Kidney (tissue), 13 donors: ENCODE measurements at regions not wholly inside any gene's neighbourhood (a gene's known extent, or its start where the extent isn't known, plus 50 kb on each side); places are given as distances from the start of the nearest gene placed in this dataset.

Experiments
- DNase-seq, 5 donors: peaks; one replicate each; pipeline ENCODE4 v3.0.0-alpha.2; 2013 to 2020
- FAIRE-seq: peaks from 2 replicates; lab custom pipeline; 2012; peaks lifted over from hg19 to GRCh38; lab: Jason Lieb, UNC
- H3K27ac ChIP-seq, 2 donors: one replicate each; pipeline ENCODE4 v1.7.0; 2013; ENCODE audit warnings: low read depth in 2 of 2, low read length in 2 of 2, inconsistent platforms in 1 of 2
- H3K27me3 ChIP-seq: one replicate; pipeline ENCODE4 v1.7.1; 2013; ENCODE audit warnings: low read length, inconsistent platforms; ENCODE audit not compliant: control insufficient read depth, insufficient read depth
- H3K36me3 ChIP-seq, 3 donors: one replicate each; pipeline versions ENCODE4 v1.7.0 to v1.7.1; 2013; ENCODE audit warnings: low read length in 3 of 3, control low read depth in 1 of 3, inconsistent platforms in 1 of 3; ENCODE audit not compliant: insufficient read depth in 3 of 3, control insufficient read depth in 2 of 3
- H3K4me1 ChIP-seq, 3 donors: one replicate each; pipeline versions ENCODE4 v1.7.0 to v1.7.1; 2013; ENCODE audit warnings: low read length in 3 of 3, inconsistent platforms in 1 of 3, low read depth in 1 of 3; ENCODE audit not compliant: control insufficient read depth in 2 of 3, insufficient read depth in 2 of 3
- H3K4me3 ChIP-seq, 3 donors: one replicate each; pipeline versions ENCODE4 v1.7.0 to v1.8.1; 2013; ENCODE audit warnings: low read length in 3 of 3, control low read depth in 1 of 3, inconsistent platforms in 1 of 3
- H3K9ac ChIP-seq, 3 donors: one replicate each; pipeline versions ENCODE4 v1.7.0 to v1.7.1; 2013; ENCODE audit warnings: low read length in 3 of 3, control low read depth in 1 of 3, inconsistent platforms in 1 of 3
- H3K9me3 ChIP-seq, 3 donors: one replicate each; pipeline versions ENCODE4 v1.7.0 to v1.7.1; 2013; ENCODE audit warnings: low read length in 3 of 3, control low read depth in 1 of 3, inconsistent platforms in 1 of 3; ENCODE audit not compliant: control insufficient read depth in 2 of 3, insufficient read depth in 1 of 3
- CTCF ChIP-seq: IDR thresholded peaks from 3 replicates; pipeline ENCODE4 v1.5.1; 2012; ENCODE audit warnings: mild to moderate bottlenecking, moderate library complexity, borderline replicate concordance; ENCODE audit not compliant: insufficient read depth; ENCODE audit errors: extremely low read depth
- intact Hi-C: fragments of 100-400 bp; cut with DNase I; formaldehyde crosslinking; loops from one replicate; pipeline ENCODE4 v1.11.1; 2022
- donor health status: control.
- donor health status: control.
- donor health status: control.
- donor health status: control.
- donor health status: control.
- donor health status: DM: yes; HTN: yes; CAD: no.
- donor health status: Normal renal cell carcinoma (clear cell type).

- no peaks in the 10 kb centered on the region for H3K4me1 ChIP-seq
- no peaks in the 10 kb centered on the region for H3K9me3 ChIP-seq
- H3K36me3 ChIP-seq = no peaks in the 10 kb centered on the region
- DNase-seq = peak in 2 of 5 donors; percentile 14
- H3K27ac ChIP-seq = no peak overlapping the region
- TF ChIP-seq CTCF = no peak
- H3K4me3 ChIP-seq = no peak overlapping the region
- intact Hi-C loops = no loop called here
- no peak overlapping the region for H3K9ac ChIP-seq
- no peaks in the 10 kb centered on the region for H3K27me3 ChIP-seq
- FAIRE-seq = no peak
Observed at GRCh38 chr3:90054311-90054710, 946.9 kb downstream of the EPHA3 start.

- Histone ChIP-seq H3K9ac (no peak overlapping the region), H3K4me3 (no peak overlapping the region), H3K27ac (no peak overlapping the region), H3K9me3 (no peaks in the 10 kb centered on the region), H3K4me1 (no peaks in the 10 kb centered on the region), H3K27me3 (no peaks in the 10 kb centered on the region), H3K36me3 (no peaks in the 10 kb centered on the region)
- intact Hi-C loops = no loop called here
- FAIRE-seq (no peak), DNase-seq (peak in 2 of 5 donors; percentile 18 to 62)
- TF ChIP-seq CTCF = no peak
Observed at GRCh38 chr3:90055666-90056065, 948.2 kb downstream of the EPHA3 start.

GRCh38 chr3:90056281-90057032 is 949.0 kb downstream of the EPHA3 start:
- no peak overlapping the region for H3K27ac ChIP-seq
- H3K4me1 ChIP-seq = no peaks in the 10 kb centered on the region
- H3K9me3 ChIP-seq = no peaks in the 10 kb centered on the region
- no peak overlapping the region for H3K9ac ChIP-seq
- no peak overlapping the region for H3K4me3 ChIP-seq
- no peak for TF ChIP-seq CTCF
- intact Hi-C loops = no loop called here
- FAIRE-seq (no peak), DNase-seq (no peak)
- H3K36me3 ChIP-seq = no peaks in the 10 kb centered on the region
- no peaks in the 10 kb centered on the region for H3K27me3 ChIP-seq

GRCh38 chr3:90062016-90062415 is 954.6 kb downstream of the EPHA3 start:
- intact Hi-C loops = no loop called here
- Histone ChIP-seq H3K27ac (no peak overlapping the region), H3K9ac (no peak overlapping the region), H3K9me3 (no peaks in the 10 kb centered on the region), H3K36me3 (no peaks in the 10 kb centered on the region), H3K4me1 (no peaks in the 10 kb centered on the region), H3K4me3 (no peak overlapping the region), H3K27me3 (no peaks in the 10 kb centered on the region)
- TF ChIP-seq CTCF = no peak
- FAIRE-seq = no peak
- DNase-seq = no peak
